ENCODE measurements at regions not wholly inside any gene's neighbourhood (a gene's known extent, or its start where the extent isn't known, plus 50 kb on each side); places are given as distances from the start of the nearest gene placed in this dataset.

- no peak for DNase-seq
These were observed 50.7 kb upstream of the TOX2 start for GRCh38 chr20:43863821-43864544.

GRCh38 chr20:43863330-43863729 lies 51.3 kb upstream of the TOX2 start:
- DNase-seq, result no peak

- DNase-seq, result no peak
These were observed 52.2 kb upstream of the TOX2 start for GRCh38 chr20:43862438-43862837.

GRCh38 chr20:43859994-43860393 lies 54.7 kb upstream of the TOX2 start:
- DNase-seq, result no peak

- DNase-seq, result no peak
These were observed 56.7 kb upstream of the TOX2 start for GRCh38 chr20:43857932-43858331.

- DNase-seq, result no peak
These were observed 57.5 kb upstream of the TOX2 start for GRCh38 chr20:43857127-43857526.

- DNase-seq, result no peak
These were observed 58.8 kb upstream of the TOX2 start for GRCh38 chr20:43855803-43856202.

- no peak for DNase-seq
These were observed 60.7 kb upstream of the TOX2 start for GRCh38 chr20:43853918-43854317.

- no peak for DNase-seq
These were observed 61.4 kb upstream of the TOX2 start for GRCh38 chr20:43853174-43853803.

GRCh38 chr20:43849496-43850186 lies 65.0 kb upstream of the TOX2 start:
- DNase-seq, result no peak

GRCh38 chr20:43846516-43846905 lies 68.1 kb upstream of the TOX2 start:
- no peak for DNase-seq

- DNase-seq, result no peak
These were observed 69.7 kb upstream of the TOX2 start for GRCh38 chr20:43844778-43845614.

- DNase-seq, result no peak
These were observed 70.5 kb upstream of the TOX2 start for GRCh38 chr20:43843965-43844660.

GRCh38 chr20:43843096-43843964 lies 71.3 kb upstream of the TOX2 start:
- no peak for DNase-seq

- DNase-seq, result no peak
These were observed 72.3 kb upstream of the TOX2 start for GRCh38 chr20:43842126-43843020.

- DNase-seq, result peak; percentile 35
These were observed 74.1 kb upstream of the TOX2 start for GRCh38 chr20:43840382-43841070.

- DNase-seq, result no peak
These were observed 74.9 kb upstream of the TOX2 start for GRCh38 chr20:43839793-43840199.

GRCh38 chr20:43838703-43839060 lies 76.0 kb upstream of the TOX2 start:
- DNase-seq, result no peak

- no peak for DNase-seq
These were observed 76.6 kb upstream of the TOX2 start for GRCh38 chr20:43837856-43838702.

Measured in activated naive CD4-positive, alpha-beta T cell treated with anti-CD3 and anti-CD28 coated beads, Interleukin-2, amount 50 U/mL, for 16 hours (primary cell).